ENCODE measurements at regions not wholly inside any gene's neighbourhood (a gene's known extent, or its start where the extent isn't known, plus 50 kb on each side); places are given as distances from the start of the nearest gene placed in this dataset.

- TF ChIP-seq CTCF (optimal IDR thresholded peaks at IDR 0.05 in 1 of 3, IDR thresholded peaks at IDR 0.05 in 1 of 3, conservative IDR thresholded peaks at IDR 0.05 in 1 of 3; ENCODE audit: extremely low read depth in 1 of 3, insufficient read depth in 2 of 3, low read length in 3 of 3) (no peak), EZH2 (IDR thresholded peaks at IDR 0.05; ENCODE audit: low read length) (no peak)
Measured at GRCh38 chr14:23831596-23831995, 122.0 kb upstream of the DHRS4 start.
